ENCODE measurements at regions not wholly inside any gene's neighbourhood (a gene's known extent, or its start where the extent isn't known, plus 50 kb on each side); places are given as distances from the start of the nearest gene placed in this dataset.

DNA sequence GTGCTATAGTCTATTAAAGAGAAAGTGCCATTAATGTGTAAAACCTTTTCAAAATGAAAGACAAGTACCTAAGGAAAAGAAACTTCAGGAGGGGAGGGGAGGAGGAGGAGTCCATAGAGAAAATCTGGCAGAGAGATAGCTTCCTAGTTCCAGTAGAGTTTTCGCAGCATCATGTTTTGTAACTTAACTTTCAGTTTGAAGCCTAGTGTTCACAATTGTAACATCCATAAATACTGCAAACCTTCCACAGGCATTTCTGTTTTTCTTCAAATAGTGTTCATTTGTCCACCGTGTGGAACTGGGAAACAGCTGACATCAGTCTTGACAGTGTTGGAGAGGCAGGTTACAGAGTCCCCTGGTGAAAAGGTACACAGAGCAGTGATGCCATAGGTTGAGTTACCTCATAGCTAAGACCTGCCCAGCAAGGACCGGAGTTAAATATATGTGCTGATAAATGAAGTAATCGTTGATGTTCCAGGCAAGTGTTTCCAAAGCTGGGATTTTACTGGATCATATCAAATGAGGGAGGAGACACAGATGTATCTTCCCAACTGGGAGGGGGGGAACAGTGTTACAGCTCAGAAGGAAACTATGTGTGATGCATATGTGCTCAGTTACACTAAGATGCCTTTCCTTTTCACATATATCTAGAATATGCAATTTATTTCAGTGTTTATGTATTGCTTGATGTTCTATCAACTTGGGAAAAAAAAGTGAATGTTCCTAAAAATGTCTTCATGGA, 369.5 kb upstream of the FAM241A start:
- DNase-seq, result no peak

DNA sequence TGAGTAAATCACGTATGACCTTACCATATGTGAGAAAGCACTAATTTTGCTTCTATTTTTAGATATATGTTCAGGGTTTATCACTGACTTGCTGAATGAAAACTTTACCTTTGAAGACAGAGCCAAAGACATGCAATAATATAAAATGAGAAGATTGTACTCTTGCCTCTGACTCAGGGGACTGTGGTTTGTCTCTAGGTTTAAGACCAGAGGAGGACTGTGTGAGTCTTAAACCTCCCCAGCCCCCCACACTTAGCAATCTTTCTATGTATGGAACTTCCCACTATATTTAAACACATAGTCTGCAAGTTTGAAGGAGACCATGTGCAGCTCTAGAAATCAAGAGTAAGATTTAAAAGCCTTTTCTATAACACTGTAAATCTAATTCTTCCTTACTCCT, 368.7 kb upstream of the FAM241A start:
- DNase-seq, result no peak

DNA sequence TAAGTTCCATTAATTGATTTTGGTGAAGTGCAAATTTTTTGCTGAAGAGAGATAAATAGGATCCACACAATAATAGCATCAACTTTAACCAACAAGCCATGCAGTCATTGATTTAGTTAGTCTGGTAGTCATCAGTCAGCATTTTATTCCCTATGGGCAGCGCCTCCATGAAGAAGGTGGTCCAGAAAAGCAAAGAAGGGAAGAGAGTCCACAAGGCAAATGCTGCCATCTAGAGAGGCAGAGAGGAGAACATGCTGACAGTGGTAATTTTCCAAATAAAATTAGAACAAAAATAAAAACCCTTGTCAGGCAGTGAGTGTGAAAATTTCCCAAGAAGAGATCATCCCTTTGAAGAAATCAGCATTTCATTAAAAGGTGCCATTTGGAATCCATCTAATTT, 366.7 kb upstream of the FAM241A start:
- DNase-seq, result no peak

DNA sequence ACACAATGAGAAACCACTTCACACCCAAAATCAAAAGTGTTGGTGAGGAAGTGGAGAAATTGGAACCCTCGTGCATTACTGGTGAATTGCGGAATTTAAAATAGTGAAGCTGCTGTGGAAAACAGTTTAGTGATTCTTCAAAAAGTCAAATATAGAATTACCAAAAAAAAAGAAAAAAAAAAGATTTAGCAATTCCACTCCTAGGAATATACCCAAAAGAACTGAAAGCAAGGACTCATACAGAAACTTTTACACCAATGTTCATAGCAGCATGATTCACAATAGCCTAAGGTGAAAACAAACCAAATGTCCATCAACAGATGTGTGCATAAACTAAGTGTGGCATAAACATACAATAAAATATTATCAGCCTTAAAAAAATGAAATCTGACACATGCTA, 364.3 kb upstream of the FAM241A start:
- DNase-seq, result no peak

DNA sequence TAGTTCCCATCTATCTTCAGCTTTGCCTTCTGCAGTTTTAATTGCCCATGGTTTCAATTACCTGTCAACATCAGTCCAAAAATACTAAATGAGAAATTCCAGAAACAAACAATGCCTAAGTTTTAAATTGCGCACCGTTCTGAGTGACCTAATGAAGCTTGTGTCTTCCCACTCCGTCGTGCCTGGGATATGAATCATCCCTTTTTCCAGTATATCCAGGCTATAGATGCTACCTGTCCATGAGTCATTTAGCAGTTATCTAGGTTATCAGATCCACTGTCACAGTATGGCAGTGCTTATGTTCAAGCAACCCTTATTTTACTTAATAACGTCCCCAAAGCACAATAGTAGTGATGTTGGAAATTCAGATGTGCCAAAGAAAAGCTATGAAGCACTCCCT, 363.6 kb upstream of the FAM241A start:
- DNase-seq, result no peak

DNA sequence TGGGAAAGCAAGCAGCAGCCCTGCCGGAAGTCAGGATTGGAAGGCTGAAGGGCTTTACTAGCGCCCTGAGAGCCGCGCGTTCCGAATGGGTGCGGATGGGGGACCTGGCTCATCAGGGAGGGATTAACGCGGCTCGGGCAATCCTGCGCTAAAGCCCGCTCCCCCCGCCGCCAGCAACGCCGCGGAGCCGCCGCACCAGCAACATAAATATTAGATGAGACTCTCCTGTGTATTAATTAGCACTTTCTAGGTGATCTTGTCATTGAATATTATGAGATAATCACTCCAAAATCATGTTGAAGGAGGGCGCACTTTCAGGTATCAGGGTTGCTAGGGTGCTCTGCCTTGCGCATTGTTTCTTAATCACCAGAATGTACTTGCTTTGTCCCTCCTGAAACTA, 357.2 kb upstream of the FAM241A start:
- DNase-seq, result no peak

DNA sequence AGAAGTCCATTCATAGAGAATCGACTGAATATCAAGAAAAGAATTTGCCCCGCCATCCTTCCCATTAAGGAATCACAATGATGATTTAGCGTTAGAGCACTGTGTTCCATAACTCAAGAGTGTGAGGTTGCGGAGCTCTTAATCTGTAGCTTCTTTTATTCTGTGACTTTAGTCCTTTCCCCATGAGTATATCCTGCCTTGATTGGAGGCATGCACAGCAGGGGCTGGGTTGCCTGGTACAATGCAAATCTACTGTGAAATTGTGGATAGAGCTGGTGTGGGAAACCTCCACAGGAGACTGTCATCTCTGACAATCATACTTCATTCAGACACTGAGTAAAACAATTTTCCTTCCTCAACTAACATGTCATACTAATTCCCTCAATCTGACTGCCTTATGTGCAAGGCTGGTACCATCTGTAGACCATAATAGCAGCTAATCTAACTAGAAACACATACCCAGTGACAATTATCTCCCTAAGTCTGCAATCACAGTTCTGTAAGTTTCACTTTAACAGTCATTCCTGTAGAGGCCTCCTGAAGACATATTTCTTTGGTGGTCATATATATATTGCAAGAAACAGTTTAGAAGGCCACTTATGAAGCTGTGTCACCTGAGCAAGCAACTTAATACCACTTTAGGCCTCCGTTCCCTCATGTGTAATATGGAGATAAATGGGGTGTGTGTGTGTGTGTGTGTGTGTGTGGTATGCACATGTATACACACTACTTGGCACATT, 355.2 kb upstream of the FAM241A start:
- DNase-seq, result no peak

DNA sequence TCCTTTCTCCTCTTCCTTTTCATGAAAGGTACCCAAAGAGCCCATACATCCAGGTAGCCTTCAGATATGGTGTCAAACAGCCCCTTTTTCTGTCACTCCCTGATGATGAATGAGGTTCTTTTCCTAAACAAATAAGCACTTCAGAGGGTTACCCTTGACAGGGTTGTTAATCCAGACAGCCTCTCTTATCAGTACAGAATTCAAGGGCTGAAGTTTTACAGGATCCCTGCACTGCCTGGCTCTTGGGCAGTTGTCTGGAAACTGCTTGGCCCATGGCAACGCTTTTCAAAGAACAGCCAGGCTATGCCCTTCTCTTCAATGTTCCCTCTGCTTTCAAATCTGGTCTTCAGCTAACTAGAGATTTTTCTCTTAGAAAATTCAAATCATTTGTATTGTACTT, 352.6 kb upstream of the FAM241A start:
- DNase-seq, result no peak

DNA sequence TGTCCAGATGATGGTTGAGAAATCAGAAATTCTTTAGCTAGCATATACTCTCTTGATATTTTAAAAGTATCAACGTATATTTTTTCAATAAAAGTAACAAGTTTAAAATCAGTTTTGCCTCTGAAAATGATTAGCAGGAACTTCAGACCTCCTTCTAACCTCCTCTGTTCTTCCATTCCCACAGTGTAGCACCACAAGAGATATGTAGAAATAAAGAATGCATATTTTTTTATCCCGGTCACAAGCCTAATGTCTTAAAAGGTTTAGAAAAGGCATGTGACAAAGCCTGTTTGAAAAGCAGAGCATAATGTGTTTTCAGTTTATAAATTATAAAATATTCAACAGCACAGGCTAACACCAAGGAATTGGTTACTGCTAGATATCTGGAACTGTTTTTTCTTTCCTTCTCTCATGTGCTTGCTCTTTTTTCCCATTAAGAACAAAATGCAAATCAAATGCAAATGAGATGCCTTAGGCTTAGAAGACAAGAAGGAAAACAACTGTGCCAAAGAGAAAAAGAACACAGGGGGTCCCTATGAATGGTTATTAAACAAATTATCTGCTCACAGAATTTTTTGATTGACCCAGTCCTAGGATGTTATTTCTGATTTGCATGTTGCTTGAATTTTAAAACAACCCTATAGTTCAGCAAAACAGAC, 351.7 kb upstream of the FAM241A start:
- no peak for DNase-seq

DNA sequence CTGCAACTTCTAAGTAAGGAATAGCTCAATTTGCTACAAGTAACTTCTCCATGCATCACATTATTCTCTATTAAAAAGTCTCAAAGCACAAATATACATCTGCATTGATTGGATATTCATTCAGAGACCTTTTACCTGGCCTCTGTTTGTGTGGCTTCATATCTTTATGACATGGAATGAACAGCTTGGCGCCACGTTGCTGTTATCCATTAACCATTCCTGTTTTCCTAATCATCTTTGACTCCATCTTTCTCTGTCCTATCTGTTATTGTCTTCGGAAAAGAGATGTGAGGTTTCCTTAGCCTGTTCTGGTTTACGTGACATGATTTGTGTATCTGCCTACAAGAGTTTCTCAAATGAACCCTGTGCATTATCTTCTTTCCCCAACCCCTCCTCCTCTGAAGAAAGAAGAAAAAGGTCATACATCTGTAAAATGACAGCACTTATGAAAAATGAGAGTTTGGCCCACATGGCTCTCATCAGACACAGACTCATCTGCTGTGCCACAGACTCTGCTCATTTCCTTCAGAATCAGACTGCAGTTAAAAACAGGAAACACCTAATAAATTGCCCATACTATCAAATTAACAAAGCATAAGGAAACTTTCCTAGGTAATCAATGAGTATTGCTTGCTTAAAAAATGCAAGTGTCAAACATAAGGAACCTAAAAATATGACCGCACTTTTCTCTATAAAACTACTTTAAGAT, 347.6 kb upstream of the FAM241A start:
- DNase-seq, result no peak

DNA sequence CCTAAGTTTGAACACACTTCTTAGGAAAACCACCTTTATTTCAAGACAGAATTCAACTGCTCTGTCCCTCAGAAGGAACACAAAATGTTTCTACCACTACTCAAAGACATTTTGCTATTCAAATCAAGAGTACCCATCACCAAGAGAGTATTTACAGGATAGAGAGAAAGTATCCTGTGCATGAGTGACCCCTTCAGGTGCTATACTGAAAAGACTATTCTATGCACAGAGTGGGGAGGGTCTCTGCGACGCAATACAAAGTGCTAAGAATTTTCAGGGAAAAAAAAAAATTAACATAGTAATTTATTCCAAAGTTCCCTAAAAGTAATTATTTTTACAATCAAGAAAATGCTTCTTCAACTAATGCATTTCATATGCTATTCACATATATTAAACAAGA, 346.4 kb upstream of the FAM241A start:
- DNase-seq, result no peak

DNA sequence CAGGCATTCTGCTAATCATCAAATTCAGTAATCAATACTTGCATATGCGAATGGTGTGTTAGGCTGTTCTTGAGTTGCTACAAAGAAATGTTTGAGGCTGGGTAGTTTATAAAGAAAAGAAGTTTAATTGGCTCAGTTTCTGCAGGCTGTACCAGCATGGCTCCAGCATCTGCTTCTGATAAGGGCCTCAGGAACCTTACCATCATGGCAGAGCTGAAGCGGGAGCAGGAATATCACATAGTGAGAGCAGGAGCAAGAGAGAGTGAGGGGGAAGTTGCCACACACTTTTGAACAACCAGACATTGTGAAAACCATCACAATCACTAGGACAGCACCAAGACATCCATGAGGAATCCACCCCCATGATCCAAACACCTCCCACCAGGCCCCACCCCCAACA, 344.7 kb upstream of the FAM241A start:
- DNase-seq, result no peak

DNA sequence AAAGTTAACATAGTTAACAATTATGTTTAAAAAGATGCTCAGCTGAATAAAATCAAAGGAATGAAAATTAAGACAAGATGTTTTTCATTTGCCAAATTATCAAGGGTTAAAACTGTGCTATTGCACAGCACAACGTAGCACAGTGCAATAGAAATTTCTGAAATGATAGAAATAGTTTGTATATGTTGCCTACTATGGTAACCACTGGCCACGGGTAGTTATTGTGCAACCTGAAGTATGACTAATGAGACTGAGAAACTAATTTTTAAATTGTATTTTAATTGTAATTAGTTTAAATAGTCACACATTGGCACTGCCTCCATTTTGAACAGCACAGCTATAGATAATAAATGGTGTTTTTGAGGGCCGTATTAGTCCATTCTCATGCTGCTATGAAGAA, 343.1 kb upstream of the FAM241A start:
- no peak for DNase-seq

DNA sequence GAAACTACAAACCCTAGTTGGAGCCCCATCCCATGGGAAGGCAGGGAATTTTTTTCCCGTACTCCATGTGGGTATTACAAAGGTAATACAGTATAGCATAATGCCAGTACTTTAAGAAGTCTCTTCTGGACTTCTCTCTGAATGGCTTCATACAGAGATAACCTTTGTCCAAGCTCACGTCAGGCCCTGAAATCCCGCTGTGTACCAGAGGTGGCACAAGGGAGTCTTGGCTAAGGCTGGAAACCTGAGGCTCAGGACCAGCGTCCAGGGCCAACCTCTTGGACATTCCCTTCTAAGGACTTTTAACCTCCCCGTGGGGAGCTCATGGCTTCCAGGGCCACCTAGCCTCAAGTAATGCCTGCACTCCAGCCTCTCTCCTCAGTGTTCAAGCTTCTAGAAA, 338.9 kb upstream of the FAM241A start:
- DNase-seq, result no peak

DNA sequence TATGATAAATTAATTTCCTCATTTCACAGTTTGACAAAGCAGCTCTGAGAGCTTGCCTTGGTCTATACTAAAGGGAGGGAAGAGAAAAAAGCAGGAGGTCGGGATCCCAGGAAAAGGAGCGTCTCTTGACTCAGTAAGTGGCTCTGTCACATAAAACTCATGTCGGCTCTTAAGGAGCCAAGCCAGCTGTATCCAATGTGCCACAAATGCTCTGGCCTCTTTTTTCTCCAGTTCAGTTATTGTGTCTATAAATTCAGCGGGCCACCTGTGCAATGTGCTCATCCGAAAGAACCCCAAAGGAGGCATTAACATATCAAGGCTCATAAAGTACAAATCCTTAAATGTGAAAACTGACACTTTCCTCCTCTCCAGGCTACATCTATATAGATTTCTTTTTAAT, 337.7 kb upstream of the FAM241A start:
- DNase-seq, result no peak

DNA sequence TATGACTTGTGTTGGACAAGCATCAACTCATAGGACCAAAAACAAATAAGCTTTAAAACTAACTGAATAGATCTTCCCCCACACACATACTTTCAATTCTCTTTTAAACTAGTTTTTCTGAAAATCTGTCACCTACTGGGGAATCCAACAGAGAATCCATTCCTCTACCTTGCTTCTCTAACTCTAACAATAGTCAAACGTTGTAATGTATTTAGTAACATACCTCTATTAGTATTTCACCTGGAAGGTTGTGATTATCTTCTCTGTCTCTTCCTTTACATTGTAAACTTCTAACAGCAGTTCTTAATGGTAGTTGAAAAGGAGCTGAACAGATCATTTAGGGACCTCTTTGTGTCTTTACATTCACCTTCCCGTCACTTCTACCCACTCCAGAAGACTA, 337.1 kb upstream of the FAM241A start:
- no peak for DNase-seq

DNA sequence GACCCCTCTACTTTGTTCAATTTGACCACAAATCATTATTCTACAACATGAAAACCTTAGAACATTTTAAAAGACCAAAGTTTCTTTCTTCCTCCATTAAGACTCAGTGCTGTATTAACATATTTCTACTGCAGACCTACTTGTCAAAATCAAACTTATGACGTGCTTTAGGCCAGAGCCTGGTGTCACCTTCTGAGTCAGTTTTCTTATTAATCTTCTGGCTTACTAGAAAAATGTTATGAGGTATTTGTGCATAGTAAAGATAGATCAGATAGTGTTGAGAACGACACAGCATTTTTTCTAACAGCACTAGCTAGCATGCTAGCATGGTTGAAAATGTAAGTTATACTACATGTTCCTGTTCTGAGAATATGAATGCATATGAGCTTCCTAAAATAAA, 333.6 kb upstream of the FAM241A start:
- DNase-seq, result no peak

DNA sequence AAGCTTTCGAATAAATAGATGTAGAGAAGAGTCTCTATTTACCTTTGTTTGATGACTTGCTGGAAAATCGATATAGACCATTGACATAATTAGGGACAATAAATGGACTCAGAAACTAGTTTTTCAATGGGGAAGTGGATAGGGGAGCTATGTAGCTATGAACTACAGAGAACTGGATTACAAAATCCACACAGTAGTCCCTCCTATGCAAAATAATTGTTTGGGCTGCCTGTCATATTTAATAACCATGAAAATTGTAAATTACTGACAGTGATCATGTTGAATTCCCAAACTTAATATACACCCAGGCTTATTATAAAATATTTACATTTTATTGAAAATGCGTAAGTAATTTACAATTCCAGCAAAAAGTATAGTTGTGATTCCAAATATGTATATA, 333.1 kb upstream of the FAM241A start:
- DNase-seq, result no peak

DNA sequence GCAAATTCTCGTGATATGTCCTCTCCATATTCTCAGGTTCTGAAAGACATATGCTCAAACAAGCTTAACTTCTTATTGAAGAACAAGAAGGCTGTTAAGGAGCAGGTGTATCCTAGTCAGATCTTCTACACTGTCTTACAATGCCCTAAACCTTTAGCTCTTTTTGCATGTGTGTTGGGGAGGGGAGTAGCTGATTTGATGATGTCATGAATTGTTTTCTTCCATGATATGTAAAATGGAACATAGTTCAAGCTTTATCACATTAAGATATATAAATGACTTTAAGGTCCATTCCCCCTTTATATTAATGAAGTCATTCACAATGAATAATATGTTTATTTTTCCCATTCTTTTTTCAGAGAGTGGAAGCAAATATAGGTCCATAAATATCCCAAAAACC, 332.5 kb upstream of the FAM241A start:
- DNase-seq, result no peak

DNA sequence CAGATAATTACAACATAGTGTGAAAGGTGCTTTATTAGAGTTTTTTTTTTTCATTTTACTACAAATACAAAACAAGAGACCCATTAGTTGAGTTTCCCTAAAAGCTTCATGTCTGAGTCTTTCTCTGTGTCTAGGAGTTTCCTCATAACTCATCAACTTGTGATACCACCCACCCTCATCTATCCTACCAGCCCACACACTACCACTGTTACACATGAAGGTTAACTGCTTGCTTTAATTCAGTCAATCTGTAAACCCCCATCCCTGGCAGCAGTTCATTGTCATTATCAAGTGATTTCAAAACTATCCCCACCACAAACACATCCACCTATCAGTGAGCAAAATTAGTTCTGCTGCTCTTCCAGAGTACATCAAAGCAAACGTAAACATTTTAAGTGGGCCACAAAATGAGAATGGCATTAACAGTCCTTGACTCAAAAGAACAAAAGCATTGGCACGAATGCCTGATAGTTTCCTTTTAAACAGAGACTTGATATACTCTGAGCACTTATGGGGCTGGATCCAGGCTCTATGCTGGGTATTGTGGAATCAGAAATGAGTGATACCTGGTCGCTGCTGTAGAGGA, 331.6 kb upstream of the FAM241A start:
- DNase-seq, result no peak

DNA sequence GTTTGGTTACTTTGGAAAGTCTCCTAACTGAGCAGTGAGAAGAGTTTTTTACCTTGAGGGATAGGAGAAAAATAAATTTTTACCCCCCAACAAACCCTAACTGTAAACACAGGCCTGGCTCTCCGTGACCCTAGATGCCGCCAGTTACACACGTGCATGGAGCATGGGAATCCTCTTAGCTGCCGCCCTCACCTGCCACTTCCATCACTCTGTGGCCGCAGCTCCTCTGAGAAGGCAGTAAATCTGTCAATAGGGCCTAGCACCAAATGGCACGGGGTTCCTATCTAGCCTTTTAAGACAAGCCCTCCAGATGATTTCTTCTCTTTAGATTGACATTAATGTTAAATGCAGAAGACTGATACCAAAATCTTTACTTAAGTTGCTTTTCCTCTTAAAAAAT, 330.3 kb upstream of the FAM241A start:
- no peak for DNase-seq

DNA sequence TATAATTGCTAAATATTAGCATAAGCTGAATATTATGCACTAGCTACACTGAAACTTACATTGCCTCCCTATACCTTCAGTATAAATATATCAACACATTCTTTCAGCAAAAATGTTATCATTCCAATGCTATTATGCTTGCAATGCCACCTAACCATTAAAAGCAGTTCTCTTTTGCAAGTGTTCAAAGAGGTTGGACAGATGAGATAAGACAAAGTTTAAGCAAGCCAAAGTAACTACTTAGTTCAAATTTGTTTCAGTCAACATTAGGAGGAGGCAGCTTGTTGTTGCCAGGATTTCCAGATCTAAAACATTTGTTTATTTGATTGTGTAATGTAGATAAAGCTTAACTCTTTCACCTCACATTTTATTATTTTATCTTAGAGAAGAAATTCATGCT, 323.9 kb upstream of the FAM241A start:
- no peak for DNase-seq

DNA sequence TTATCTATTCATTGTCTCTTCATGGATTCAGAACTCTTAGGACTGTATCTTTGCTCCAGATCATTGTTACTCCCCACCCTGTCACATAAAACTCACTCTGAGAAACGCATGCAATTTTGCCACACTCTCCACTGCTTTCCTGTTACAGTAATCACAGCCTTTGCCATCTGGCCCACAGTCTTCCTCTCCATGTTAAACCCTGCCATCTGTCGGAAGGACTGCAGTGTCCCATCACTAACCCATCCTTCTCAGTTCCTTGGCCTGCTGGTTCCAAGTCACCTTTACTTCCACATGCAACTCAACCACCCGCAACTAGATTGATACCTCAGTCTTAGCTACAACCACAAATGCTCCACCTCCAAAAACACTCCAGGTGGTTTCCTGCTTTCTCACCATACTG, 308.7 kb upstream of the FAM241A start:
- no peak for DNase-seq
